GM21576 (cell line): ENCODE measurements at regions not wholly inside any gene's neighbourhood (a gene's known extent, or its start where the extent isn't known, plus 50 kb on each side); places are given as distances from the start of the nearest gene placed in this dataset.
"Not testable (repeated sequence)": the region's sequence is repeated elsewhere in the genome, so short reads cannot be mapped to it uniquely, and the experiment has no call there.

Experiments used
- ATAC-seq: cut with Tn5 transposase; IDR thresholded peaks from one replicate; pipeline ENCODE4 v1.9.1; 2021; ENCODE audit warnings: mild to moderate bottlenecking, moderate library complexity; ENCODE audit not compliant: unreplicated experiment

GRCh38 chr12:11978726-11979384, 91.9 kb upstream of the BCL2L14 start:
- ATAC-seq, result no peak

- ATAC-seq, result no peak
Measured at GRCh38 chr12:11980115-11980514, 90.6 kb upstream of the BCL2L14 start.

GRCh38 chr12:11981121-11981733, 89.5 kb upstream of the BCL2L14 start:
- ATAC-seq, result peak; percentile 86

GRCh38 chr12:11984417-11984816, 86.3 kb upstream of the BCL2L14 start:
- ATAC-seq, result no peak

- no peak for ATAC-seq
Measured at GRCh38 chr12:11986165-11986564, 84.6 kb upstream of the BCL2L14 start.

- ATAC-seq, result no peak
Measured at GRCh38 chr12:11987901-11988300, 82.8 kb upstream of the BCL2L14 start.

- no peak for ATAC-seq
Measured at GRCh38 chr12:11991604-11992003, 79.1 kb upstream of the BCL2L14 start.

GRCh38 chr12:11992515-11992914, 78.2 kb upstream of the BCL2L14 start:
- ATAC-seq, result no peak

- ATAC-seq, result not testable (repeated sequence)
Measured at GRCh38 chr12:11998307-11998943, 72.3 kb upstream of the BCL2L14 start.

GRCh38 chr12:11998944-11999315, 71.8 kb upstream of the BCL2L14 start:
- no peak for ATAC-seq

- no peak for ATAC-seq
Measured at GRCh38 chr12:12003609-12004008, 67.1 kb upstream of the BCL2L14 start.

GRCh38 chr12:12004524-12004923, 66.2 kb upstream of the BCL2L14 start:
- ATAC-seq, result no peak

- no peak for ATAC-seq
Measured at GRCh38 chr12:12007001-12007712, 63.6 kb upstream of the BCL2L14 start.

GRCh38 chr12:12007713-12008231, 63.0 kb upstream of the BCL2L14 start:
- ATAC-seq, result no peak

GRCh38 chr12:12008232-12008850, 62.4 kb upstream of the BCL2L14 start:
- ATAC-seq, result no peak

GRCh38 chr12:12008931-12009611, 61.7 kb upstream of the BCL2L14 start:
- peak; percentile 38 for ATAC-seq

- not testable (repeated sequence) for ATAC-seq
Measured at GRCh38 chr12:12009749-12010276, 60.9 kb upstream of the BCL2L14 start.

- peak; percentile 42 for ATAC-seq
Measured at GRCh38 chr12:12010277-12011039, 60.3 kb upstream of the BCL2L14 start.

GRCh38 chr12:12011880-12012260, 58.9 kb upstream of the BCL2L14 start:
- ATAC-seq, result no peak
